C4-2B (cell line): ENCODE measurements at regions not wholly inside any gene's neighbourhood (a gene's known extent, or its start where the extent isn't known, plus 50 kb on each side); places are given as distances from the start of the nearest gene placed in this dataset.

ENCODE experiments used
- ZFX ChIP-seq: fragments of 450-650 bp; IDR thresholded peaks from 2 replicates; pipeline ENCODE4 v1.6.1; 2017
- TF ChIP-seq, protein P1 (sequence below): fragments of 450-650 bp; conservative IDR thresholded peaks from 2 replicates; pipeline ENCODE4 v1.5.1; 2017; ENCODE audit warnings: mild to moderate bottlenecking

DNA sequence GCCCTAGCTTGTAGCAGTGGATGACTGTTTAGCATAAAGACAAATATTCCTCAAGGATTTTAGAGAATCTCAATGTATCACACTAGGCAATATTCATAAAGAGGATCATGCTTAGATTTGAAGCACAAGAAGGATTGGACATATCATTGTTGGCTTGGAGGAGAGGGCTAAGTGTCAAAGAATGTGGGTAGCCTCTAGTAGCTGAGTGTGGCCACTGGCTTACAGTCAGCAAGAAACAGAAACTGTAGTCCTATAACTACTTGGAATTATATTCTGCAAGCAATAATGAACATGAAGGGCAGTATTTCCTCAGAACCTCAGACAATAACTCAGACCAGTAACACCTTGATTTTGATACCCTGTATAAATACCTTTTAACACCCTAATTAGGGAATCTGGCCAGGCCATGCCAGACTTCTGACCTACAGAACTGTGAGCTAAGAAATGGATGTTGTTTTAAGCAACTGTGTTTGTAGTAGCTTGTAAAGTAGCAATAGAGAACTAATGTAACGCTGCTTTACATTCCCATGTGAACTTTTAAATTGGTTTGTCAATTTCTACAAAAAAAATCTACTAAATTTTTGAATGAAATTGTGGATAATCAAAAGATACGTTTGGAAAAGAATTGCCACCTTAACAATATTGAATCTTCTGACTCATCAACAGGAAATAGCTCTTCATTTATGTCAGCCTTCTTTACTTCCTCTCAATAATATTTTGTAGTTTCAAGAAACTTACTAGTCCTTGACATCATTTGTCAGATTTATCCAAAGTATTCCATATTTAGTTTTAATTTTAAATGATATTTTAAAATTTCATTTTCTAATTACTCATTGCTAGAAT is 65.2 kb upstream of the RSPO3 start:
- TF ChIP-seq, protein P1, sequence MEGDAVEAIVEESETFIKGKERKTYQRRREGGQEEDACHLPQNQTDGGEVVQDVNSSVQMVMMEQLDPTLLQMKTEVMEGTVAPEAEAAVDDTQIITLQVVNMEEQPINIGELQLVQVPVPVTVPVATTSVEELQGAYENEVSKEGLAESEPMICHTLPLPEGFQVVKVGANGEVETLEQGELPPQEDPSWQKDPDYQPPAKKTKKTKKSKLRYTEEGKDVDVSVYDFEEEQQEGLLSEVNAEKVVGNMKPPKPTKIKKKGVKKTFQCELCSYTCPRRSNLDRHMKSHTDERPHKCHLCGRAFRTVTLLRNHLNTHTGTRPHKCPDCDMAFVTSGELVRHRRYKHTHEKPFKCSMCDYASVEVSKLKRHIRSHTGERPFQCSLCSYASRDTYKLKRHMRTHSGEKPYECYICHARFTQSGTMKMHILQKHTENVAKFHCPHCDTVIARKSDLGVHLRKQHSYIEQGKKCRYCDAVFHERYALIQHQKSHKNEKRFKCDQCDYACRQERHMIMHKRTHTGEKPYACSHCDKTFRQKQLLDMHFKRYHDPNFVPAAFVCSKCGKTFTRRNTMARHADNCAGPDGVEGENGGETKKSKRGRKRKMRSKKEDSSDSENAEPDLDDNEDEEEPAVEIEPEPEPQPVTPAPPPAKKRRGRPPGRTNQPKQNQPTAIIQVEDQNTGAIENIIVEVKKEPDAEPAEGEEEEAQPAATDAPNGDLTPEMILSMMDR = no peak
- TF ChIP-seq ZFX = no peak
